ENCODE measurements at regions not wholly inside any gene's neighbourhood (a gene's known extent, or its start where the extent isn't known, plus 50 kb on each side); places are given as distances from the start of the nearest gene placed in this dataset.

DNA sequence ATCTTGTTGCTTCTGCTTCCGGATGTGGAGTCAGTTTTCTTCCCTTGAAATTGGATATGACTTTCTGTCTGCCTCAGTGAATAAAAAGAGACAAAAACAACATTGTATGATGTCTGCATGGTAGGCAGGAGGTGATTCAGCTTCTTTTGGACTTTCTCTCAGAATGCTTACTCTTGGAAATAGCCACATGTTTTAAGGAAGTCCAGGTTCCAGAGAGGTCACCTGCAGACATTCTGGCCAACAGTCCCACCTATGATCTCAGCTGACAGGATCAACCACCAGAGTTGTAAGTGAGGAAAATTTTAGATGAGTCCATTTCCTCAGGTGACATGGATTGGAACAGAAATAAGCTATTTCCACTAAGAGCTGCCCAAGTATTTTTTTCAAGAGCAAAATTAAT is 508.7 kb upstream of the FAM98A start:
- TF ChIP-seq TAF1 (IDR thresholded peaks at IDR 0.05; ENCODE audit: low read depth, low read length) (no peak), EGR1 (IDR thresholded peaks at IDR 0.05; ENCODE audit: borderline replicate concordance, low read depth, low read length) (no peak), CEBPB (IDR thresholded peaks at IDR 0.05; ENCODE audit: low read depth, low read length) (no peak), CTCF (IDR thresholded peaks at IDR 0.05; ENCODE audit: control extremely low read depth in 1 of 3, insufficient read depth in 1 of 3, low read depth in 1 of 3, low read length in 3 of 3) (no peak), GTF2F1 (IDR thresholded peaks at IDR 0.05; ENCODE audit: borderline replicate concordance, low read depth, low read length) (no peak), SIN3A (conservative IDR thresholded peaks at IDR 0.05 in 1 of 2, IDR thresholded peaks at IDR 0.05 in 1 of 2; ENCODE audit: low read depth in 1 of 2, low read length in 2 of 2) (no peak)
- TF ChIP-seq, protein P1, sequence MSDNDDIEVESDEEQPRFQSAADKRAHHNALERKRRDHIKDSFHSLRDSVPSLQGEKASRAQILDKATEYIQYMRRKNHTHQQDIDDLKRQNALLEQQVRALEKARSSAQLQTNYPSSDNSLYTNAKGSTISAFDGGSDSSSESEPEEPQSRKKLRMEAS (IDR thresholded peaks at IDR 0.05): no peak

Measured in H1 (cell line).